ENCODE measurements at regions not wholly inside any gene's neighbourhood (a gene's known extent, or its start where the extent isn't known, plus 50 kb on each side); places are given as distances from the start of the nearest gene placed in this dataset.
"Not testable (repeated sequence)": the region's sequence is repeated elsewhere in the genome, so short reads cannot be mapped to it uniquely, and the experiment has no call there.

DNA sequence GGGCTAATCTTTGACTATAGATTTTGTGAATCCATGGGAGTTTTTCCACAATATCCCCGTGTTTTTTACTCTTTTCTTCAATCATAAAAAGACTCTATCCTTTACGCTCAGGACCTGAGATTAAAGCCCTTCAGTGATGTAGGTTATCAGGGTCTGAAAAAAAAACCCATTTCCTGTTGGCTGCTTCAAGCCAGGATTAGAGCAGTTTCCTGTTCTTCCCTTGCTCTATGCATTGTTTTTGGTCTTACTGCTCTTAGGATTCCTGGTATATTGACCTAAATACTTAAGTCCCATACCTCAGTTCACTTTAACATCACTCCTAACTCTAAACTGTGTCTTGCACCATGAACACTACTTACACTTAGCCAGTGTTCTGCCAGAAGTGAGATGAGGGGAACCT lies 319.3 kb upstream of the CHD1 start:
- H3K27me3 Mint-ChIP-seq: no peaks in the 10 kb centered on the region
- no peak overlapping the region for H3K4me3 Mint-ChIP-seq
- H3K27ac Mint-ChIP-seq: no peak overlapping the region
- DNase-seq (ENCODE audit: low spot score in 2 of 2) (no peak), ATAC-seq (ENCODE audit: low read depth) (no peak)
- peaks cover 2% of the 10 kb centered on the region for H3K9me3 Mint-ChIP-seq
- H3K4me1 Mint-ChIP-seq: no peaks in the 10 kb centered on the region
- H3K36me3 Mint-ChIP-seq: no peaks in the 10 kb centered on the region

DNA sequence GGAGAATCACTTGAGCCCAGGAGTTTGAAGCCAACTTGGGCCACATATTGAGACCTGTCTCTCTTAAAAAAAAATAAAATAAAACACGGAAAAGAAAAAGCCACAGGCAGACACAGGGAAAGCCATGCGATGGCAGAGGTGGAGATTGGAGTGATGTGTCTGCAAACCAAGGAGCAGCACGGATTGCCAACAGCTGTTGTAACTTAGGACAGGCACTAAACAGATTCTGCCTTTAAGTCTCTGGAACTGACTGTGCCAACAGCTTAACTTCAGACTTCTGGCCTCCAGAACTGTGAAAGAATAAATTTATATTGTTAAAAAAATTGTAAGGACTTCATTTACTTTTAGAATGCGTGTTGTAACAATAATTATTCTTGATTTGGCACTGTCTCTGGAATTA lies 318.5 kb upstream of the CHD1 start:
- no peak overlapping the region for H3K27ac Mint-ChIP-seq
- no peaks in the 10 kb centered on the region for H3K36me3 Mint-ChIP-seq

GRCh38 chr5:99243111-99243510 lies 314.3 kb upstream of the CHD1 start:
- Mint-ChIP-seq H3K4me1 (no peaks in the 10 kb centered on the region), H3K4me3 (no peak overlapping the region), H3K27me3 (peaks cover 2% of the 10 kb centered on the region), H3K9me3 (no peaks in the 10 kb centered on the region), H3K36me3 (no peaks in the 10 kb centered on the region), H3K27ac (no peak overlapping the region)
- no peak for ATAC-seq (ENCODE audit: low read depth)
- no peak for DNase-seq (ENCODE audit: low spot score in 2 of 2)

More for the DNA sequence above, 318.5 kb upstream of the CHD1 start:
- Mint-ChIP-seq H3K4me1 (no peaks in the 10 kb centered on the region), H3K4me3 (no peak overlapping the region), H3K27me3 (no peaks in the 10 kb centered on the region), H3K9me3 (peaks cover 2% of the 10 kb centered on the region)
- ATAC-seq (ENCODE audit: low read depth) (no peak), DNase-seq (ENCODE audit: low spot score in 2 of 2) (no peak)

DNA sequence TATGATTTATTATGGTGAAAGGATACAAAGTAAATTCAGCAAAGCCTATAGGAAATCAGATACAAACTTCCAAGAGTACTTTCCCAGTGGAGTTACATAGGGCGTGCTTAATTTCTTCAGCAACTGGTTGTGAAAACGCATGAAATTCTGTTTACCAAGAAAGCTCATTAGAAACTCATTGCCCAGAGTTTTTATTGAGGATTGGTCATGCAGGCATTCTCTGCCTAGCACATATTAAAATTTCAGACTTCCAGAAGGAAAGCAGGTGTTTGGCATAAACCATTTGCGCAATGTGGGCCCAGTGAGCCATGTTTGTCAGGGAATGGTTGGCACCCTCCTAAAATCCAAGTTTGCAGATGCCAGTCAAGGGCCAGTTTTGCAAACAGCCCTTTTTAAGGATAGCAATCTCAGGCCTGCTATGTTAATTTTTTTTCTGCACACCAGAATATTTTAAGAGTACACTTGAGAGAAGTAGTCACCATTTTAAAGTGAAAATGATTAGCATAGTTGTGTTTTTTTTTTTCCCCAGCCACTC lies 311.1 kb upstream of the CHD1 start:
- ATAC-seq (ENCODE audit: low read depth) (no peak), DNase-seq (ENCODE audit: low spot score in 2 of 2) (no peak)
- peaks cover 2% of the 10 kb centered on the region for H3K9me3 Mint-ChIP-seq
- no peak overlapping the region for H3K4me3 Mint-ChIP-seq
- H3K4me1 Mint-ChIP-seq: no peaks in the 10 kb centered on the region
- peaks cover 3% of the 10 kb centered on the region for H3K27me3 Mint-ChIP-seq
- no peaks in the 10 kb centered on the region for H3K36me3 Mint-ChIP-seq
- H3K27ac Mint-ChIP-seq: no peak overlapping the region

DNA sequence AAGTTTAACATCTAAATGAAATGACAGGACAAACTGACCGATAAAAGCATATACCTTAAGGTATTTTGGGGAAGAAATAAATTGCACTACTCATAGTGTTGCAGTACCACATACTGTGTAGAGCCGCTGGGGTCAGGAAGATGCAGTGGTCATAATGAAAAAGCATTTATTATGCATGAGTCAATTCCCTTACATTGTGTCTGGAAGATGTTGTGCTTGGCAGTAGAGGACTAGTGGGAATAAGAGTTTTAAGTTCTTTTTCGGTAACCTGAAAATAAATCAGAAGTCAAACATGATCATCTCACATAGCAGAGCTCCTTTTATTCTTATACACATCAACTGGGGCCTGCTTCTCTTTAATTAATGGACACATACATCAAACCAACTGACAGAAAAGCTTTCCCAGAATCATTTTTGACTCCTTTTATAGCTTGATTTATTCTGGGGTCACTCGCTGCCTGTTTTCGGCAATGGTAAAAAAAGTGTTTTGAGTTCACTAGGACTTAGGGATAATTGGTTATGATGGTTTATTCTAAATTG lies 262.5 kb upstream of the CHD1 start:
- no peak for ATAC-seq (ENCODE audit: low read depth)
- Mint-ChIP-seq H3K27me3 (peaks cover 6% of the 10 kb centered on the region), H3K4me1 (no peaks in the 10 kb centered on the region), H3K9me3 (no peaks in the 10 kb centered on the region), H3K36me3 (no peaks in the 10 kb centered on the region), H3K27ac (no peak overlapping the region), H3K4me3 (no peak overlapping the region)
- DNase-seq (ENCODE audit: low spot score in 2 of 2): no peak

DNA sequence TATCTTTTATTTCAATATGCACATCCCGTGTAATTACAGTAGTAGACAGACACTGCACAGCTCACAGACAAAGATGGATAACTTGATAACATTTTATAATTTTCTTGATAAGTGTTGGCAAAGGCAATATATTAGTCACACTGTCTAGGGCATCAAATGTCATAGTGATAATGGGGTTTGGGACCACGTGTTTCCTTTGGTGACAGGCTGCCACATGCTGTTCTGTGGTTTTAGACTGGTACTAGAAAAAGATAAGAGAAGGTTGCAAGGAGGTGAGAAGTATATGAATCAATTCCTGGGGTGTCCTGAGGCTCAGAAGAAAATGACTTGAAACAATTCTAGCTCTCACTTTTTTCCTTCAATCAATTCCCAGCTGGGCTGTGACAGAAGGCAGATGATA lies 258.8 kb upstream of the CHD1 start:
- H3K27me3 Mint-ChIP-seq: peaks cover 6% of the 10 kb centered on the region
- no peaks in the 10 kb centered on the region for H3K36me3 Mint-ChIP-seq
- H3K4me3 Mint-ChIP-seq: no peak overlapping the region
- ATAC-seq (ENCODE audit: low read depth): no peak
- H3K4me1 Mint-ChIP-seq: no peaks in the 10 kb centered on the region
- no peak overlapping the region for H3K27ac Mint-ChIP-seq
- DNase-seq (ENCODE audit: low spot score in 2 of 2): no peak
- no peaks in the 10 kb centered on the region for H3K9me3 Mint-ChIP-seq

DNA sequence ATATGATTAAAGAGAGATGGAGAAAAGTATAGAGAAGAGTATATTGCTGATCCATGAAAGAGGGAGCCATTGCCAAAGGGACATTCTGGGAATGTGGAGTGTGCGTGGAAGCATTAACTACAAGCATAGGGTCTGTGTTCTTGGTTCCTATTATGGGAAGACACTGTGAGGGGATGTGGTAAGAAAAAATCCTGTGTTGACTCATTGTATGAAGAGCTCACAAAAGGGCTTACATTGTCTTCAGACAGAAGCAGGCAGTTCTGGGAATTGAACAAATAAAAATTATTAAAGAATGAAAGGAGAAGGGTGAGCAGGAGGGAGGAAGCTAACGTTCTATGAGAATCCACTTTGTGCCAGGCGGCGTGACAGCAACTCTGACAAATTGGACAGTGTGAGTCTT lies 250.4 kb upstream of the CHD1 start:
- no peak overlapping the region for H3K27ac Mint-ChIP-seq
- no peak overlapping the region for H3K4me3 Mint-ChIP-seq
- H3K9me3 Mint-ChIP-seq: no peaks in the 10 kb centered on the region
- no peaks in the 10 kb centered on the region for H3K4me1 Mint-ChIP-seq
- no peak for DNase-seq (ENCODE audit: low spot score in 2 of 2)
- H3K27me3 Mint-ChIP-seq: no peaks in the 10 kb centered on the region
- ATAC-seq (ENCODE audit: low read depth): no peak
- no peaks in the 10 kb centered on the region for H3K36me3 Mint-ChIP-seq

DNA sequence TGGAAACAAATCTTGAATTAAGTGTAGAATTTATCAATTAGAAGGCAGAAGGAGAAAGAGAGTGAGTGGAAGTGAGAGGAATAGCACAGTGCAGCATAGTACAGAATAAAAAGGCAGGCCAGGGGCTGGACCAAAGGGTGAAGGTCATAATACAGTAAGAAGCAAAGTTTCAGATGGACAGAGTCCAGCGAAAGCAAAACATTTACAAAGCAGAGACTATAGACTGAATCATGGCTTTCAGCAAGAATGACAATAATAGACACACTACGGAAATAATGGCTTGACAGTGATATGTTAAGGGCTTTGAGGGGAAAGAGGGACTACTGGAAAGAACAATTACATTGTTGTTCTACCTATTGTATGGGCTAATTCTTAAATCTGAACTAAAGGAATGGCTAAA lies 249.0 kb upstream of the CHD1 start:
- no peaks in the 10 kb centered on the region for H3K36me3 Mint-ChIP-seq
- no peak for DNase-seq (ENCODE audit: low spot score in 2 of 2)
- ATAC-seq (ENCODE audit: low read depth): no peak
- no peaks in the 10 kb centered on the region for H3K9me3 Mint-ChIP-seq
- no peak overlapping the region for H3K27ac Mint-ChIP-seq
- H3K4me1 Mint-ChIP-seq: no peaks in the 10 kb centered on the region
- no peaks in the 10 kb centered on the region for H3K27me3 Mint-ChIP-seq
- H3K4me3 Mint-ChIP-seq: no peak overlapping the region

DNA sequence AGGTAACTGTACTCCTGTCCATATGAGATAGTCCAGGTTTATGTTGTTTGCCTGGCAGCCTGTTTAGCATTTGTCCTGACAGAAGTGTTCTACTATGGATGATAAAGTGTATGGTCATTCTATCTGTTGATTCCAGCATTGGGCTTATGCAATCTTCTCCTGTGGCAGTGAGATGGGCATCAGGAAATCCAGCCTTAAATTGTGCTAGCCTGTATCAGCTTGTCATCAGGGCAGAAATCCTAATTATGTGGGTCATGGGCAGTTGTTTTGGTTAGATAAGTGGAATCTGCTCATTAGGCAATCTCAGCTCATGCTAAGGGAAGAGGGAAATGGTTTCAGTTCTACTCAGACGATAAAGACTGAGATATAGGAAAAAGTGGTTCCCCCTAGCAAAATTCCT lies 247.4 kb upstream of the CHD1 start:
- H3K4me3 Mint-ChIP-seq: no peak overlapping the region
- H3K9me3 Mint-ChIP-seq: no peaks in the 10 kb centered on the region
- no peaks in the 10 kb centered on the region for H3K4me1 Mint-ChIP-seq
- ATAC-seq (ENCODE audit: low read depth) (no peak), DNase-seq (ENCODE audit: low spot score in 2 of 2) (no peak)
- no peaks in the 10 kb centered on the region for H3K27me3 Mint-ChIP-seq
- no peaks in the 10 kb centered on the region for H3K36me3 Mint-ChIP-seq
- H3K27ac Mint-ChIP-seq: no peak overlapping the region

- H3K4me1 Mint-ChIP-seq: no peaks in the 10 kb centered on the region
- ATAC-seq (ENCODE audit: low read depth): no peak
- no peaks in the 10 kb centered on the region for H3K27me3 Mint-ChIP-seq
- no peak for DNase-seq (ENCODE audit: low spot score in 2 of 2)
- H3K27ac Mint-ChIP-seq: no peak overlapping the region
- H3K36me3 Mint-ChIP-seq: no peaks in the 10 kb centered on the region
- H3K4me3 Mint-ChIP-seq: no peak overlapping the region
- peaks cover 6% of the 10 kb centered on the region for H3K9me3 Mint-ChIP-seq
Measured at GRCh38 chr5:99169309-99169708, 240.5 kb upstream of the CHD1 start.

DNA sequence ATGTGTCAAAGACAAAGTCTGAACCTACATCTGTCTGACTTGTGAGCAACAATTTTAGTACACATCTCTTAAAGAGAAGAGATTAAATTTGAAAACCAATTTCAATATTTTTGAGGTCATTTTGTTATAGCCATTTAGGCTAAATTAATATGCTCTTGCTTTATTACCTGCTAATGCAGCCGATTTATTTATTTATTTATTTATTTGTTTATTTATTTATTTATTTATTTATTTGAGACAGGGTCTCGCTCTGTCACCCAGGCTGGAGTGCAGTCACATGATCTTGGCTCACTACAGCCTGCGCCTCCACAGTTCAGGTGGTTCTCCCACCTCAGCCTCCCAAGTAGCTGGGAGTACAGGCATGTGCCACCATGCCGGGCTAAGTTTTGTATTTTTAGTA lies 232.7 kb upstream of the CHD1 start:
- not testable (repeated sequence) for ATAC-seq (ENCODE audit: low read depth); H3K4me3 Mint-ChIP-seq; H3K36me3 Mint-ChIP-seq; DNase-seq (ENCODE audit: low spot score in 2 of 2); H3K4me1 Mint-ChIP-seq; H3K27me3 Mint-ChIP-seq; H3K9me3 Mint-ChIP-seq; H3K27ac Mint-ChIP-seq

DNA sequence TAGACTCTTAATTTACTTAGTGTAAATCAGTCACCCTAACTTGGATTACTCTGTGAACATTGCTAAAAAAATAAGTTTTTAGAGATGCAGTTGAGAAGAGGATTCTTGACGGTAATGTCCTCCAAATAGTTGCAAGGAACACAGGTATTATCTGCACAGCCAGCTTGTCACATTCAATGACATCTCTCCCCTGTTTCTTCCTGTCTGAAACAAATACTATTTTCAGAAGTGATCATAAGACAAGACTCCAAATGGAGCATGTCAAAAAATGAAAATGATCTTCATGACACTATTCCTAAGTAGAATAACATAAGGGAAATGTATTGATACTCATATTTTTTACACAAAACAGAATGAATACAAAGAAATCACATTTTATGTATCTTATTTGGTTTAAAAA lies 227.9 kb upstream of the CHD1 start:
- Mint-ChIP-seq H3K27me3 (no peaks in the 10 kb centered on the region), H3K9me3 (no peaks in the 10 kb centered on the region), H3K27ac (no peak overlapping the region), H3K4me1 (no peaks in the 10 kb centered on the region), H3K4me3 (no peak overlapping the region), H3K36me3 (no peaks in the 10 kb centered on the region)
- no peak for DNase-seq (ENCODE audit: low spot score in 2 of 2)
- no peak for ATAC-seq (ENCODE audit: low read depth)

- H3K27me3 Mint-ChIP-seq: not testable (repeated sequence)
Measured at GRCh38 chr5:99143283-99143795, 214.5 kb upstream of the CHD1 start.

DNA sequence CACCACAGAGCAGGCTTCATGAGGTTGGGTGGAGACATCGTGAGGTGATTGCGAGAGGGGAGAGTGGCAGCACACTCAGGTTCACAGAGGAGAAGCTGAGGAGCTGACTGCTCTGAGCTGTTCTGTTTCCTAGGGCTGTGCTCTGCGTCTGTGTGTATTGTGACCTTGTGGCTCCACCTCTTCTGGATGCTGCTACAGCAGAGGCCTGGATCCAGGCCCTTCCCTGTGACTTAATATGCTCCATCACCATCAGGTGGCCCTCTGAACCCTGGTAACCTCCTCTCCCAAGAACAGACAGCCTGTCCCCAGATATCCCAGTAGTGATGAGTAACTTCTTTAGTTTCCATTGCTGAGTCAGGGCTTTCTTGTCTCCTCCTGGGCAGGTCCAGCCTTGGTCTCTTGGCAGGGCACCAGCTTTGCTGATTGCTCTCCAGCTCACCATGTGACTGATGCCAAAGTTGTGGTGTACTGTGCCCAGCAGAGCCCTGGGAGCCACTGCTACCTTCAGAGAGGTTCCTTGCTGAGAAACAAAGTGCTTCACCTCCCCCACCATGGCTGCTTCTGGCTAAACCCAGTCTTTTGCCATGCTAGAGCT lies 212.8 kb upstream of the CHD1 start:
- H3K27me3 Mint-ChIP-seq: peaks cover 4% of the 10 kb centered on the region
- no peak overlapping the region for H3K4me3 Mint-ChIP-seq
- DNase-seq (ENCODE audit: low spot score in 2 of 2) (no peak), ATAC-seq (ENCODE audit: low read depth) (no peak)
- no peaks in the 10 kb centered on the region for H3K36me3 Mint-ChIP-seq
- no peaks in the 10 kb centered on the region for H3K4me1 Mint-ChIP-seq
- H3K27ac Mint-ChIP-seq: no peak overlapping the region
- H3K9me3 Mint-ChIP-seq: peaks cover 10% of the 10 kb centered on the region

More at GRCh38 chr5:99143283-99143795, 214.5 kb upstream of the CHD1 start:
- DNase-seq (ENCODE audit: low spot score in 2 of 2); H3K4me3 Mint-ChIP-seq; H3K36me3 Mint-ChIP-seq; H3K4me1 Mint-ChIP-seq; ATAC-seq (ENCODE audit: low read depth); H3K27ac Mint-ChIP-seq: not testable (repeated sequence)
- H3K9me3 Mint-ChIP-seq: peaks cover 13% of the 10 kb centered on the region

DNA sequence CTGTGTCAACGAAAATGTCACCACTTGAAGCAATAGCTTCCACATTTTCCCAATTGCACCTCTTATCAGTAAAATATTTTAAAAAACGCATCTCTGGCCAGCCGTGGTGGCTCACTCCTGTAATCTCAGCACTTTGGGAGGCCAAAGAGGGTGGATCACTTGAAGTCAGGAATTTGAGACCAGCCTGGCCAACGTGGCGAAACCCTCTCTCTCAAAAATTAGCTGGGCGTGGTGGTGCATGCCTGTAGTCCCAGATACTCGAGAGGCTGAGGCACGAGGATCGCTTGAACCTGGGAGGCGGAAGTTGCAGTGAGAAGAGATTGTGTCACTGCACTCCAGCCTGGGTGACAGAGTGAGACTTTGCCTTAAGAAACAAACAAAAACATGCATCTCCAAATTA lies 210.1 kb upstream of the CHD1 start:
- no peaks in the 10 kb centered on the region for H3K36me3 Mint-ChIP-seq
- H3K27ac Mint-ChIP-seq: no peak overlapping the region
- no peak for DNase-seq (ENCODE audit: low spot score in 2 of 2)
- peaks cover 6% of the 10 kb centered on the region for H3K9me3 Mint-ChIP-seq
- no peak for ATAC-seq (ENCODE audit: low read depth)
- H3K27me3 Mint-ChIP-seq: peaks cover 3% of the 10 kb centered on the region
- no peaks in the 10 kb centered on the region for H3K4me1 Mint-ChIP-seq
- H3K4me3 Mint-ChIP-seq: no peak overlapping the region

Data from memory B cell (primary cell).